ENCODE measurements at regions not wholly inside any gene's neighbourhood (a gene's known extent, or its start where the extent isn't known, plus 50 kb on each side); places are given as distances from the start of the nearest gene placed in this dataset.
"Not testable (repeated sequence)": the region's sequence is repeated elsewhere in the genome, so short reads cannot be mapped to it uniquely, and the experiment has no call there.

DNA sequence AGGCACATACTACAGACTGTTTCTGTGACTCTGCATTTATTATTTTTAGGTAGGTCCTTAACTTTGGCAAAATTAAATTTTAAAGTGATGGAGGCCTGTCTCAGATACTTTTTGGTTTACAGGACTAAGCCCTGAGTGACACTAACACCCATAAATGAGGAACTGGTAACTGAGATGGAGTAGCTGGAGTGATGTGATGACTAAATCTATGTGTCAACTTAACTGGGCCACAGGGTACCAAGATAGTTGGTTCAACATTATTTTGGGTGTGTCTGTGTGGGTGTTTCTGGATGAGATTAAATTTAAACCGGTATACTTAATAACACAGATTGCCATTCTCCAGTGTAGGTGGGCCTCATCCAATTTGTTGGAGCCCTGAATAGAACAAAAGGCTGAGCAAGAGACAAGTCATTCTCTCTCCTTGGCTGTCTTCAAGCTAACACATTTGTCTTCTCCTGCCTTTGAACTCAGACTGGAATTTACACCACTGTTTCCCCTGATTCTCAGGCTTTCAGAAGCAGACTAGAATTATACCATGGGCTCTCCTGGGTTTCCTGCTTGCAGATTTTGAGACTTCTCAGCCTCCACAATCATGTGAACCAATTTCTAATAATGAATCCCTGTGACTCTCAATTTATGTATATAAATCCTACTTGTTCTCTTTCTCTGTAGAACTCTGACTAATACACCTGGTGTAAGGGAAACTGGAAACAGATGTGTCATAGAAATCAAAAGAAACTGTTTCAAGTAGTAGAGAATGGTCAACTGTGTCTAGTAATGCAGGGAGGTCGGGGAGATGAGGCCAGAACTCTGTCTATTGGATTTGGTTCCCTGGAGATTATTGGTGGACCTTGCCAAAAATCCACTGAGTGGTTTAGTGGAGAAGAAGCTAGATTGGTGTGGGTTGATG is 579.2 kb downstream of the EPM2A start:
- Histone ChIP-seq H3K4me1 (ENCODE audit: low read depth, poor library complexity, severe bottlenecking) (no peaks in the 10 kb centered on the region), H3K4me3 (IDR thresholded peaks at IDR 0.05; ENCODE audit: insufficient read depth, low read depth, low read length) (no peak overlapping the region), H3K79me2 (ENCODE audit: insufficient read depth, low read depth) (no peaks in the 10 kb centered on the region), H2AFZ (ENCODE audit: low read depth) (no peak overlapping the region), H3K36me3 (ENCODE audit: insufficient read depth) (no peaks in the 10 kb centered on the region), H3K9ac (no peak overlapping the region), H3K27ac (no peak overlapping the region), H3K4me2 (no peak overlapping the region), H4K20me1 (ENCODE audit: insufficient read depth) (no peaks in the 10 kb centered on the region), H3K27me3 (ENCODE audit: insufficient read depth, low read depth) (no peaks in the 10 kb centered on the region)
- TF ChIP-seq, protein P1, sequence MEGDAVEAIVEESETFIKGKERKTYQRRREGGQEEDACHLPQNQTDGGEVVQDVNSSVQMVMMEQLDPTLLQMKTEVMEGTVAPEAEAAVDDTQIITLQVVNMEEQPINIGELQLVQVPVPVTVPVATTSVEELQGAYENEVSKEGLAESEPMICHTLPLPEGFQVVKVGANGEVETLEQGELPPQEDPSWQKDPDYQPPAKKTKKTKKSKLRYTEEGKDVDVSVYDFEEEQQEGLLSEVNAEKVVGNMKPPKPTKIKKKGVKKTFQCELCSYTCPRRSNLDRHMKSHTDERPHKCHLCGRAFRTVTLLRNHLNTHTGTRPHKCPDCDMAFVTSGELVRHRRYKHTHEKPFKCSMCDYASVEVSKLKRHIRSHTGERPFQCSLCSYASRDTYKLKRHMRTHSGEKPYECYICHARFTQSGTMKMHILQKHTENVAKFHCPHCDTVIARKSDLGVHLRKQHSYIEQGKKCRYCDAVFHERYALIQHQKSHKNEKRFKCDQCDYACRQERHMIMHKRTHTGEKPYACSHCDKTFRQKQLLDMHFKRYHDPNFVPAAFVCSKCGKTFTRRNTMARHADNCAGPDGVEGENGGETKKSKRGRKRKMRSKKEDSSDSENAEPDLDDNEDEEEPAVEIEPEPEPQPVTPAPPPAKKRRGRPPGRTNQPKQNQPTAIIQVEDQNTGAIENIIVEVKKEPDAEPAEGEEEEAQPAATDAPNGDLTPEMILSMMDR (conservative IDR thresholded peaks at IDR 0.05; ENCODE audit: low read depth, low read length): no peak

DNA sequence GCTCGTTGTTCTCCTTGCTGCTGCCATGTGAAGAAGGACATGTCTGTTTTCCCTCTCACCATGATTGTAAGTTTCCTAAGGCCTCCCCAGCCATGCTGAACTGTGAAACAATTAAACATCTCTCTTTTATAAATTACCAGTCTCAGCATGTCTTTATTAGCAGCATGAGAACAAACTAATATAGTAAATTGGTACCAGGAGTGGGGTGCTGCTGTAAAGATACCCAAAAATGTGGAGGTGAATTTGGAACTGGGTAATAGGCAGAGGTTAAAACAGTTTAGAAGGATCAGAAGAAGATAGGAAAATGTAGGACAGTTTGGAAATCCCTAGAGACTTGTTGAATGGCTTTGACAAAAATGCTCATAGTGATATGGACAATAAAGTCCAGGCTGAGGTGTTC is 576.7 kb downstream of the EPM2A start:
- not testable (repeated sequence) for H3K27me3 ChIP-seq (ENCODE audit: insufficient read depth, low read depth); H3K4me1 ChIP-seq (ENCODE audit: low read depth, poor library complexity, severe bottlenecking); H3K36me3 ChIP-seq (ENCODE audit: insufficient read depth)

DNA sequence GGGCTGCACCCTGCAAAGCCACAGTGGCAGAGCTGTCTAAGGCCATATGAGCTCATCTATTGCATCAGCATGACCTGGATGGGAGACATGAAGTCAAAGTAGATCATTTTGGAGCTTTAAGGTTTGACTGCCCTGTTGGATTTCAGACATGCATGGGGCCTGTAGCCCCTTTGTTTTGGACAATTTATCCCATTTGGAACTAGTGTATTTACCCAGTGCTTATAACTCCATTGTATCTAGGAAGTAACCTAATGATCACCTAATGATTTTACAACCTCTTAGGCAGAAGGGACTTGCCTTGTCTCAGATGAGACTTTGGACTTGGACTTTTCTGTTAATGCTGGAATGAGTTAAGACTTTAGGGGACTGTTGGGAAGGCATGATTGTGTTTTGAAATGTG is 575.4 kb downstream of the EPM2A start:
- Histone ChIP-seq H3K79me2 (ENCODE audit: insufficient read depth, low read depth) (no peaks in the 10 kb centered on the region), H4K20me1 (ENCODE audit: insufficient read depth) (no peaks in the 10 kb centered on the region), H3K27ac (no peak overlapping the region), H3K4me1 (ENCODE audit: low read depth, poor library complexity, severe bottlenecking) (no peaks in the 10 kb centered on the region), H3K9ac (no peak overlapping the region), H2AFZ (ENCODE audit: low read depth) (no peak overlapping the region), H3K27me3 (ENCODE audit: insufficient read depth, low read depth) (no peaks in the 10 kb centered on the region), H3K4me2 (no peak overlapping the region), H3K4me3 (IDR thresholded peaks at IDR 0.05; ENCODE audit: insufficient read depth, low read depth, low read length) (no peak overlapping the region), H3K36me3 (ENCODE audit: insufficient read depth) (no peaks in the 10 kb centered on the region)
- TF ChIP-seq, protein P1 (conservative IDR thresholded peaks at IDR 0.05; ENCODE audit: low read depth, low read length): no peak

More for the DNA sequence above, 576.7 kb downstream of the EPM2A start:
- not testable (repeated sequence) for H4K20me1 ChIP-seq (ENCODE audit: insufficient read depth); H3K9ac ChIP-seq; H3K79me2 ChIP-seq (ENCODE audit: insufficient read depth, low read depth); H2AFZ ChIP-seq (ENCODE audit: low read depth); H3K4me3 ChIP-seq (IDR thresholded peaks at IDR 0.05; ENCODE audit: insufficient read depth, low read depth, low read length); H3K27ac ChIP-seq; H3K4me2 ChIP-seq

DNA sequence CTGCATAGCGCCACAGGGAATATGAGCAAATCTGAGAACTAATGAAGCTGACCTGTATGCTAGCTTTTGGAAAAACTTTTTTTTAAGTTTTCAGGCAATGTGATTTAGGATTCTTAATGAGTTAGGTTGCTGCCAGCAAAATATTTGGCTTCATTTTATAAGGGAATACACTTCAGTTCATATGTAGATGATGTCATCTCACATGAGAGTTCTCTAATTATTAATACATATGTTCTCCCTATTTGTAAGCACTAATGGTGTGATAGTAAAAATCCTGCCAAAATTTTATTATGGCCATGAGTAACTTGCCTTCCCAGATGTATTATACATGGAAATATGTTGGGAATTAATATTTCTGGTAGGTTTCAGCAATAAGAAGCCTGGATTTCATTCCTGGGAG is 573.8 kb downstream of the EPM2A start:
- Histone ChIP-seq H3K4me1 (ENCODE audit: low read depth, poor library complexity, severe bottlenecking) (no peaks in the 10 kb centered on the region), H3K36me3 (ENCODE audit: insufficient read depth) (no peaks in the 10 kb centered on the region), H4K20me1 (ENCODE audit: insufficient read depth) (no peaks in the 10 kb centered on the region), H2AFZ (ENCODE audit: low read depth) (no peak overlapping the region), H3K27ac (no peak overlapping the region), H3K4me3 (IDR thresholded peaks at IDR 0.05; ENCODE audit: insufficient read depth, low read depth, low read length) (no peak overlapping the region), H3K79me2 (ENCODE audit: insufficient read depth, low read depth) (no peaks in the 10 kb centered on the region), H3K9ac (no peak overlapping the region), H3K27me3 (ENCODE audit: insufficient read depth, low read depth) (no peaks in the 10 kb centered on the region), H3K4me2 (no peak overlapping the region)
- TF ChIP-seq, protein P1 (conservative IDR thresholded peaks at IDR 0.05; ENCODE audit: low read depth, low read length): no peak

DNA sequence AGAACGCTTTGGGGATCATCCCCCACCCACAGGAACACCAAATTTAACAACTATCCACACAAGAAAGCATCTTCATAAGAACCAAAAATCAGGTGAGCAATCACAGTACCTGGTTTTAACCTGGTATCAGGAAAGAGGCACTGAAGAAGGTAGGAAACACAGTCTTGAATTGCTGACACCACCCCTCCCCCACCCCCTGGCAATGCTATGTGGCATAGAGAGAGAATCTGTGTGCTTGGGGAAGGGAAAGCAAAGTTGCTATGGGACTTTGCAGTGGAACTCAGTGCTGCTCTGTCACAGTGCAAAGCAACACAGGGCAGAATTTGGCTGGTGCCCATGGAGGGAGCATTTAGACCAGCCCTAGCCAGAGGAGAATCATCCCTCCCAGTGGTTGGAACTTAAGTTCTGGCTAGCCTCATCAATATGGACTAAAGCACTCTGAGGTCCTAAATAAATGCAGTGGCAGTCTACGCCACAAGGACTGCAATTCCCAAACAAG is 565.5 kb downstream of the EPM2A start:
- no peaks in the 10 kb centered on the region for H3K36me3 ChIP-seq (ENCODE audit: insufficient read depth)
- TF ChIP-seq, protein P1 (conservative IDR thresholded peaks at IDR 0.05; ENCODE audit: low read depth, low read length): no peak
- H4K20me1 ChIP-seq (ENCODE audit: insufficient read depth): no peaks in the 10 kb centered on the region

More for the DNA sequence above, 565.5 kb downstream of the EPM2A start:
- no peak overlapping the region for H2AFZ ChIP-seq (ENCODE audit: low read depth)
- no peaks in the 10 kb centered on the region for H3K4me1 ChIP-seq (ENCODE audit: low read depth, poor library complexity, severe bottlenecking)
- no peaks in the 10 kb centered on the region for H3K27me3 ChIP-seq (ENCODE audit: insufficient read depth, low read depth)
- H3K4me3 ChIP-seq (IDR thresholded peaks at IDR 0.05; ENCODE audit: insufficient read depth, low read depth, low read length): no peak overlapping the region
- no peak overlapping the region for H3K9ac ChIP-seq
- no peak overlapping the region for H3K27ac ChIP-seq
- no peak overlapping the region for H3K4me2 ChIP-seq
- H3K79me2 ChIP-seq (ENCODE audit: insufficient read depth, low read depth): no peaks in the 10 kb centered on the region

Data from KMS-11 (cell line).